Caco-2 (cell line): ENCODE measurements at regions not wholly inside any gene's neighbourhood (a gene's known extent, or its start where the extent isn't known, plus 50 kb on each side); places are given as distances from the start of the nearest gene placed in this dataset.

Experiments used
- BruUV-seq: library from RNA; stranded (reverse); fragments of 400-500 nt; replicated peaks from 2 replicates; lab custom pipeline; 2021; lab: Mats Ljungman, UMichigan
- CTCF ChIA-PET: fragments of 300-600 bp; sonication (Branson Sonifier 250); formaldehyde crosslinking; loops from one replicate; lab custom pipeline; 2022; ENCODE audit warnings: antibody characterized with exemption; lab: Charles Lee
- POLR2A ChIA-PET: fragments of 300-600 bp; sonication (Branson Sonifier 250); formaldehyde crosslinking; loops from one replicate; lab custom pipeline; 2022; ENCODE audit warnings: antibody characterized with exemption; lab: Charles Lee
- DNase-seq, 2 experiments: peaks; one replicate each; pipeline versions ENCODE4 v3.0.0 to v3.0.0-alpha.2; 2020 to 2022
- H3K27me3 ChIP-seq: replicated peaks from 2 replicates; pipeline ENCODE4 v1.6.0; 2011; ENCODE audit warnings: low read length; ENCODE audit not compliant: control insufficient read depth, insufficient read depth
- H3K36me3 ChIP-seq: 2 replicates; pipeline ENCODE4 v1.5.1; 2011; ENCODE audit warnings: low read length; ENCODE audit not compliant: control insufficient read depth, insufficient read depth
- H3K4me1 ChIP-seq: fragments of 250-450 bp; sonication (Bioruptor Pico); 2 replicates; pipeline ENCODE4 v1.5.1; 2020; ENCODE audit warnings: mild to moderate bottlenecking
- H3K4me3 ChIP-seq: 2 replicates; pipeline ENCODE4 v1.5.1; 2011; ENCODE audit warnings: low read depth, mild to moderate bottlenecking, control low read depth, low read length
- H3K9me3 ChIP-seq: fragments of 250-450 bp; sonication (Bioruptor Pico); 2 replicates; pipeline ENCODE4 v1.5.1; 2020; ENCODE audit warnings: mild to moderate bottlenecking, moderate library complexity
- H3K27ac Mint-ChIP-seq: one replicate; pipeline ENCODE4 v1.8.0; 2022; ENCODE audit warnings: mixed read lengths; ENCODE audit not compliant: unreplicated experiment
- H3K27me3 Mint-ChIP-seq: one replicate; pipeline ENCODE4 v1.8.0; 2022; ENCODE audit warnings: mixed read lengths; ENCODE audit not compliant: insufficient read depth, unreplicated experiment
- H3K36me3 Mint-ChIP-seq: one replicate; pipeline ENCODE4 v1.8.0; 2022; ENCODE audit warnings: mild to moderate bottlenecking, mixed read lengths; ENCODE audit not compliant: insufficient read depth, unreplicated experiment
- H3K4me1 Mint-ChIP-seq: one replicate; pipeline ENCODE4 v1.8.0; 2022; ENCODE audit warnings: low read depth, mixed read lengths; ENCODE audit not compliant: unreplicated experiment
- H3K4me3 Mint-ChIP-seq: one replicate; pipeline ENCODE4 v1.8.0; 2022; ENCODE audit warnings: mild to moderate bottlenecking, moderate library complexity, mixed read lengths; ENCODE audit not compliant: unreplicated experiment
- H3K9me3 Mint-ChIP-seq: one replicate; pipeline ENCODE4 v1.8.0; 2022; ENCODE audit warnings: mixed read lengths; ENCODE audit not compliant: unreplicated experiment
- CTCF ChIP-seq, 2 experiments: fragments of 200-600 bp in 1 of 2; IDR thresholded peaks; 1 replicate in 1 of 2; 2 replicates in 1 of 2; pipeline versions ENCODE4 v1.5.1 to v1.8.0; 2011 to 2022; ENCODE audit warnings: antibody characterized with exemption in 1 of 2, control low read depth in 1 of 2, inconsistent platforms in 1 of 2, low read depth in 1 of 2, low read length in 1 of 2, mild to moderate bottlenecking in 1 of 2, moderate library complexity in 1 of 2; ENCODE audit not compliant: insufficient read depth in 1 of 2, severe bottlenecking in 1 of 2, unreplicated experiment in 1 of 2
- intact Hi-C: fragments of 100-400 bp; cut with micrococcal nuclease; formaldehyde crosslinking; loops from one replicate; pipeline ENCODE4 v1.10.0; 2022; ENCODE audit not compliant: unreplicated experiment

- Histone ChIP-seq H3K4me3 (no peak overlapping the region), H3K9me3 (no peaks in the 10 kb centered on the region), H3K36me3 (no peaks in the 10 kb centered on the region), H3K27me3 (no peaks in the 10 kb centered on the region), H3K4me1 (no peaks in the 10 kb centered on the region)
- no peak for TF ChIP-seq CTCF (IDR thresholded peaks at IDR 0.05; ENCODE audit: insufficient read depth in 1 of 2, low read depth in 1 of 2, low read length in 1 of 2, severe bottlenecking in 1 of 2, unreplicated experiment in 1 of 2)
- ChIA-PET POLR2A (no interaction called here), CTCF (no interaction called here)
- no peak overlapping the region for H3K4me3 Mint-ChIP-seq
- H3K36me3 Mint-ChIP-seq: no peaks in the 10 kb centered on the region
- BruUV-seq: no TSS peak
- H3K27ac Mint-ChIP-seq: no peak overlapping the region
- peaks cover 15% of the 10 kb centered on the region for H3K27me3 Mint-ChIP-seq
- peaks cover 13% of the 10 kb centered on the region for H3K9me3 Mint-ChIP-seq
- H3K4me1 Mint-ChIP-seq: no peaks in the 10 kb centered on the region
- intact Hi-C loops: no loop called here
- no peak for DNase-seq
These were observed 86.1 kb downstream of the ADRA2C start for GRCh38 chr4:3852309-3852708.

GRCh38 chr4:3852711-3853110 is 86.5 kb downstream of the ADRA2C start:
- Histone ChIP-seq H3K4me1 (no peaks in the 10 kb centered on the region), H3K9me3 (no peaks in the 10 kb centered on the region), H3K36me3 (no peaks in the 10 kb centered on the region), H3K4me3 (no peak overlapping the region), H3K27me3 (no peaks in the 10 kb centered on the region)
- BruUV-seq: no TSS peak
- no peak for DNase-seq
- H3K36me3 Mint-ChIP-seq: no peaks in the 10 kb centered on the region
- CTCF ChIA-PET: no interaction called here
- H3K27me3 Mint-ChIP-seq: peaks cover 15% of the 10 kb centered on the region
- no peak for TF ChIP-seq CTCF (IDR thresholded peaks at IDR 0.05; ENCODE audit: insufficient read depth in 1 of 2, low read depth in 1 of 2, low read length in 1 of 2, severe bottlenecking in 1 of 2, unreplicated experiment in 1 of 2)
- intact Hi-C loops: no loop called here
- H3K27ac Mint-ChIP-seq: no peak overlapping the region
- POLR2A ChIA-PET: no interaction called here
- H3K4me1 Mint-ChIP-seq: no peaks in the 10 kb centered on the region
- no peak overlapping the region for H3K4me3 Mint-ChIP-seq
- peaks cover 13% of the 10 kb centered on the region for H3K9me3 Mint-ChIP-seq

- no peaks in the 10 kb centered on the region for H3K36me3 Mint-ChIP-seq
- no peaks in the 10 kb centered on the region for H3K4me1 Mint-ChIP-seq
- intact Hi-C loops: no loop called here
- POLR2A ChIA-PET: no interaction called here
- DNase-seq: no peak
- H3K4me3 Mint-ChIP-seq: no peak overlapping the region
- no peaks in the 10 kb centered on the region for H3K27me3 ChIP-seq
- H3K4me3 ChIP-seq: no peak overlapping the region
- H3K4me1 ChIP-seq: no peaks in the 10 kb centered on the region
- no peak overlapping the region for H3K27ac Mint-ChIP-seq
- no peaks in the 10 kb centered on the region for H3K9me3 ChIP-seq
- BruUV-seq: no TSS peak
- no peaks in the 10 kb centered on the region for H3K36me3 ChIP-seq
- peaks cover 18% of the 10 kb centered on the region for H3K27me3 Mint-ChIP-seq
- no peak for TF ChIP-seq CTCF (IDR thresholded peaks at IDR 0.05; ENCODE audit: insufficient read depth in 1 of 2, low read depth in 1 of 2, low read length in 1 of 2, severe bottlenecking in 1 of 2, unreplicated experiment in 1 of 2)
- peaks cover 13% of the 10 kb centered on the region for H3K9me3 Mint-ChIP-seq
- CTCF ChIA-PET: no interaction called here
These were observed 87.3 kb downstream of the ADRA2C start for GRCh38 chr4:3853388-3854035.
